ENCODE measurements at regions not wholly inside any gene's neighbourhood (a gene's known extent, or its start where the extent isn't known, plus 50 kb on each side); places are given as distances from the start of the nearest gene placed in this dataset.

- TF ChIP-seq CTCF (IDR thresholded peaks at IDR 0.05; ENCODE audit: low read depth, low read length), result no peak
- no peak for TF ChIP-seq MAX (IDR thresholded peaks at IDR 0.05; ENCODE audit: low read depth, low read length)
- no peak for TF ChIP-seq POLR2A (IDR thresholded peaks at IDR 0.05; ENCODE audit: extremely low read depth, insufficient read length)
Observed at GRCh38 chr6:2476376-2476775, 231.0 kb upstream of the GMDS start.

All from NB4 (cell line).